ENCODE measurements at regions not wholly inside any gene's neighbourhood (a gene's known extent, or its start where the extent isn't known, plus 50 kb on each side); places are given as distances from the start of the nearest gene placed in this dataset.

DNA sequence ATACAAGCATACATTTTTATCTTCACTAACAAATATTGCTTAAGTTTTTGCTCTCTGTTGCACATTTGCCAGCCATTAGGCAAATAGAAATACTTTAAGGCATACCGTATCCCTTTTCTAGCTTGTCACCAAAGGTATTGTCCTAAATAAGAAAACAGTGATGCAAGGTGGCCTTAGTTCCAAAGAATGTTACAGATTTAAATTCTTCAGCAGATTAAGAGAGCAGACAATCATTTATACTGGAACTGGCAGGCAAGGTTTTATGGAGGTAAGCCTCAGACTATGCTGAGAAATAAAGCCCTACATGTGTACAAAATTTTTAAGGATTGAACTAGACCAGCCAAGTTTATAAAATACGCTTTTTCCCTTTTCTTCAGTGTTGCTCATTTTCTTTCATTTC lies 247.8 kb downstream of the IZUMO3 start:
- no peak overlapping the region for H3K4me3 ChIP-seq (replicated peaks in 1 of 2; ENCODE audit: low read depth in 2 of 2, low read length in 2 of 2)
- DNase-seq (ENCODE audit: low read depth in 2 of 2): no peak
- TF ChIP-seq, protein P1, sequence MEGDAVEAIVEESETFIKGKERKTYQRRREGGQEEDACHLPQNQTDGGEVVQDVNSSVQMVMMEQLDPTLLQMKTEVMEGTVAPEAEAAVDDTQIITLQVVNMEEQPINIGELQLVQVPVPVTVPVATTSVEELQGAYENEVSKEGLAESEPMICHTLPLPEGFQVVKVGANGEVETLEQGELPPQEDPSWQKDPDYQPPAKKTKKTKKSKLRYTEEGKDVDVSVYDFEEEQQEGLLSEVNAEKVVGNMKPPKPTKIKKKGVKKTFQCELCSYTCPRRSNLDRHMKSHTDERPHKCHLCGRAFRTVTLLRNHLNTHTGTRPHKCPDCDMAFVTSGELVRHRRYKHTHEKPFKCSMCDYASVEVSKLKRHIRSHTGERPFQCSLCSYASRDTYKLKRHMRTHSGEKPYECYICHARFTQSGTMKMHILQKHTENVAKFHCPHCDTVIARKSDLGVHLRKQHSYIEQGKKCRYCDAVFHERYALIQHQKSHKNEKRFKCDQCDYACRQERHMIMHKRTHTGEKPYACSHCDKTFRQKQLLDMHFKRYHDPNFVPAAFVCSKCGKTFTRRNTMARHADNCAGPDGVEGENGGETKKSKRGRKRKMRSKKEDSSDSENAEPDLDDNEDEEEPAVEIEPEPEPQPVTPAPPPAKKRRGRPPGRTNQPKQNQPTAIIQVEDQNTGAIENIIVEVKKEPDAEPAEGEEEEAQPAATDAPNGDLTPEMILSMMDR (IDR thresholded peaks at IDR 0.05; ENCODE audit: low read depth, low read length): no peak

DNA sequence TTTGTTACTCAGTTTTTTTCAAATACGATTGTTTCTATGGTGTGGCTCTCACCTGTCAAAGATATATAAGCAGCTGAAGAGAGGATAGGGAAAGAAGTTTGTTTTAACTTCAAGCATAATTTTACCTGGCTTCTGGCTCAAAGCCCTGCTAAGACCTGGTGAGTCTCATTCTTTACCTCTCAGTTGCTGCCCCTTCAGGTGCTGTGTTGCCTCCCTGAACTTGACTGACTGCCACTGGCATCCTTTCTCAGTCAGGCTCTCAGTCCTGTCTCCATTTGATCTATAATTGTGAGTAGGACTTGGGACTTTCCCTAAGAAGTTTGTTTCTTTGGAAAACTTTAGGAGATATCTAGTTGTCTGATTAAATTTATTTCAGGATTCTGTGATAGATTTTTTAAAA lies 249.6 kb downstream of the IZUMO3 start:
- H3K4me3 ChIP-seq (replicated peaks in 1 of 2; ENCODE audit: low read depth in 2 of 2, low read length in 2 of 2): no peak overlapping the region
- DNase-seq (ENCODE audit: low read depth in 2 of 2): no peak
- TF ChIP-seq, protein P1 (IDR thresholded peaks at IDR 0.05; ENCODE audit: low read depth, low read length): no peak

DNA sequence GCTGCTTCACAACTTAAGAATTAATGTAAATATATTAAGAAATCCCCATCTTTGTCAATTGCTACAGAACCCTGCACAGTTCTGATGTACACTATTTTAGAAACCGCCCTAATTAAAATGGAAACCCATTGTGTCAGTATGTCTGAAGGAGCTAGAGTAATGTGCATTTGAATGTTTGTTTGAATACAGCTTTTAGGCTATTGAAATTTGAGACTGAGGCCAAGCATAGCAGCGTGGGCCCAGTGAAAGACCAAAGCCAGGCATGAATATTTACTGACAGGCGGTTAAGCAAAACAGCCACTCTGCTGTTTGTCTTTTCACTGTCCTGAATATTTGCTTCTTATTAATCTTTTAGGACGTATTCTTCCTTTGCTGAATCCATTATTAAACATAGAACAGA lies 252.3 kb downstream of the IZUMO3 start:
- H3K4me3 ChIP-seq (replicated peaks in 1 of 2; ENCODE audit: low read depth in 2 of 2, low read length in 2 of 2): no peak overlapping the region
- DNase-seq (ENCODE audit: low read depth in 2 of 2): no peak
- TF ChIP-seq, protein P1 (IDR thresholded peaks at IDR 0.05; ENCODE audit: low read depth, low read length): no peak

DNA sequence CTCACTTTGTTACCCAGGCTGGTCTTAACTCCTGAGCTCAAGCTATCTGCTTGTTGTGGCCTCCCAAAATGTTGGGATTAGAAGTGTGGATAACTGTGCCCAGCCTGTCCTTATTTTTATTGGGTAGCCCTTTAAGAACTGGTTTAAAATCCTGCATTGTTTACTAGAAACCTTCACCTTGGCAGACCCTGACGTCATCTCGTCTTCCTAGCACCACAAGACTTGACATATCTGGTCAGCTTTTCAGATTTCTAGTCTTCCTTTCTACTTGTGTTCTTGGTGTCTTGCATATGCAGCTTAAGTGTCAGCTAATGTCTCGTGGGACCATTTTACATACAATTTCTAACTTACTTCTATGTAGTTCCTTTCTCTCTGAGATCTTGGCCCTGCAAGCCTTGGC lies 258.9 kb downstream of the IZUMO3 start:
- TF ChIP-seq, protein P1 (IDR thresholded peaks at IDR 0.05; ENCODE audit: low read depth, low read length): no peak
- DNase-seq (ENCODE audit: low read depth in 2 of 2): no peak
- no peak overlapping the region for H3K4me3 ChIP-seq (replicated peaks in 1 of 2; ENCODE audit: low read depth in 2 of 2, low read length in 2 of 2)

- TF ChIP-seq, protein P1 (IDR thresholded peaks at IDR 0.05; ENCODE audit: low read depth, low read length): no peak
- no peak for DNase-seq (ENCODE audit: low read depth in 2 of 2)
- no peak overlapping the region for H3K4me3 ChIP-seq (replicated peaks in 1 of 2; ENCODE audit: low read depth in 2 of 2, low read length in 2 of 2)
Observed at GRCh38 chr9:24258626-24259025, 287.1 kb downstream of the IZUMO3 start.

GRCh38 chr9:24257726-24258125 lies 288.0 kb downstream of the IZUMO3 start:
- DNase-seq (ENCODE audit: low read depth in 2 of 2): no peak
- H3K4me3 ChIP-seq (replicated peaks in 1 of 2; ENCODE audit: low read depth in 2 of 2, low read length in 2 of 2): no peak overlapping the region
- TF ChIP-seq, protein P1 (IDR thresholded peaks at IDR 0.05; ENCODE audit: low read depth, low read length): no peak

DNA sequence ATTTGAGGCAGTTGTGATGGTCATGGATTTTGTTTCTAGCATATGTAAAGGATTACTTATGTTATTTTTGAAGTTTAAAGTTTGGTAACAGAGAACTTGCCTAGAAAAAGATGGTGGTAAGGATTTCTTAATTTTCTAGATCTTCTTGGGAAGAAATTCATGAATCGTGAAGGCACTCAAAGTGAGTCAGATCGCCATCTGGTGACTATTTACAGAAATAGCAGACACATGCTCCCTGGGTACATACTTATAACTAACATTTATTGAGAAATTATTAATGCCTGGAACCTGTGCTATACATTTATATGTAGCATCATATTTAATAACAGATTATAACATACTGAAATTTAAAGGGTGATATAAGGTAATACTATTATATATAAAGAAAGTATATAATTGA lies 299.7 kb downstream of the IZUMO3 start:
- TF ChIP-seq, protein P1 (IDR thresholded peaks at IDR 0.05; ENCODE audit: low read depth, low read length): peak; percentile 11
- peak; percentile 11 to 43 for DNase-seq (ENCODE audit: low read depth in 2 of 2)
- no peak overlapping the region for H3K4me3 ChIP-seq (replicated peaks in 1 of 2; ENCODE audit: low read depth in 2 of 2, low read length in 2 of 2)
